IMR-90 (cell line): ENCODE measurements at regions not wholly inside any gene's neighbourhood (a gene's known extent, or its start where the extent isn't known, plus 50 kb on each side); places are given as distances from the start of the nearest gene placed in this dataset.

Experiments used
- ATAC-seq: fragments of 200-7000 bp; cut with Tn5 transposase; 2 replicates; pipeline ENCODE4 v1.9.1; 2020; ENCODE audit warnings: low read depth, mild to moderate bottlenecking, moderate library complexity
- BruUV-seq: library from RNA; stranded (reverse); fragments of 400-500 nt; replicated peaks from 2 replicates; lab custom pipeline; 2021; lab: Mats Ljungman, UMichigan
- CTCF ChIA-PET: fragments of 300-600 bp; formaldehyde crosslinking; extraction: SDS; loops from one replicate; lab custom pipeline; 2021; ENCODE audit warnings: antibody characterized with exemption; lab: Yijun Ruan, JAX
- POLR2A ChIA-PET: fragments of 300-600 bp; sonication (Branson Sonifier 250); formaldehyde crosslinking; loops from one replicate; lab custom pipeline; 2022; ENCODE audit warnings: antibody characterized with exemption; ENCODE audit not compliant: unreplicated experiment; lab: Charles Lee
- DNase-seq: peaks from one replicate; pipeline ENCODE4 v3.0.0; 2013
- H2AFZ ChIP-seq: replicated peaks from 2 replicates; pipeline ENCODE3; 2013; ENCODE audit warnings: low read length, mild to moderate bottlenecking; ENCODE audit not compliant: poor library complexity
- H2AK5ac ChIP-seq: 2 replicates; pipeline ENCODE4 v1.6.1; 2013; ENCODE audit warnings: low read depth, low read length, inconsistent platforms
- H2AK9ac ChIP-seq: replicated peaks from 2 replicates; pipeline ENCODE3; 2013; ENCODE audit warnings: mild to moderate bottlenecking, low read depth, low read length, moderate library complexity; ENCODE audit not compliant: poor library complexity
- H2BK120ac ChIP-seq: 2 replicates; pipeline ENCODE4 v1.6.1; 2013; ENCODE audit warnings: low read depth, low read length, inconsistent platforms
- H2BK15ac ChIP-seq: 3 replicates; pipeline ENCODE4 v1.6.1; 2013; ENCODE audit warnings: low read depth, low read length, inconsistent platforms
- H2BK20ac ChIP-seq: 2 replicates; pipeline ENCODE4 v1.6.1; 2013; ENCODE audit warnings: low read depth, mild to moderate bottlenecking, inconsistent platforms, low read length, moderate library complexity
- H2BK5ac ChIP-seq: 2 replicates; pipeline ENCODE4 v1.6.1; 2013; ENCODE audit warnings: mild to moderate bottlenecking, low read depth, low read length, inconsistent platforms; ENCODE audit not compliant: poor library complexity, severe bottlenecking
- H3K14ac ChIP-seq: replicated peaks from 2 replicates; pipeline ENCODE4 v1.6.1; 2013; ENCODE audit warnings: low read depth, low read length, inconsistent platforms
- H3K18ac ChIP-seq: 2 replicates; pipeline ENCODE4 v1.6.1; 2013; ENCODE audit warnings: low read depth, low read length, control low read depth
- H3K23ac ChIP-seq: 2 replicates; pipeline ENCODE4 v1.6.1; 2013; ENCODE audit warnings: low read depth, low read length, inconsistent platforms
- H3K27ac ChIP-seq: 2 replicates; pipeline ENCODE4 v1.5.1; 2013; ENCODE audit warnings: mild to moderate bottlenecking, control low read depth, low read length; ENCODE audit not compliant: insufficient read depth
- H3K27me3 ChIP-seq: 2 replicates; pipeline ENCODE4 v1.6.1; 2013; ENCODE audit warnings: low read length; ENCODE audit not compliant: control insufficient read depth, insufficient read depth
- H3K36me3 ChIP-seq: 2 replicates; pipeline ENCODE4 v1.6.1; 2013; ENCODE audit warnings: low read length, mixed read lengths; ENCODE audit not compliant: control insufficient read depth, insufficient read depth
- H3K4ac ChIP-seq: 2 replicates; pipeline ENCODE4 v1.6.1; 2013; ENCODE audit warnings: low read depth, low read length, inconsistent platforms
- H3K4me1 ChIP-seq: 2 replicates; pipeline ENCODE4 v1.6.1; 2013; ENCODE audit warnings: low read length, mixed read lengths; ENCODE audit not compliant: control insufficient read depth, insufficient read depth
- H3K4me2 ChIP-seq: 2 replicates; pipeline ENCODE4 v1.6.1; 2013; ENCODE audit warnings: low read depth, mild to moderate bottlenecking, control low read depth, low read length, moderate library complexity
- H3K4me3 ChIP-seq: 2 replicates; pipeline ENCODE4 v1.5.1; 2013; ENCODE audit warnings: low read depth, mild to moderate bottlenecking, control low read depth, low read length, moderate library complexity; ENCODE audit not compliant: insufficient read depth
- H3K56ac ChIP-seq: 2 replicates; pipeline ENCODE4 v1.6.1; 2013; ENCODE audit warnings: low read length, inconsistent platforms; ENCODE audit not compliant: insufficient read depth; ENCODE audit errors: extremely low read depth
- H3K79me1 ChIP-seq, 2 experiments: 2 replicates each; pipeline ENCODE4 v1.6.1; 2013; ENCODE audit warnings: low read length in 2 of 2, inconsistent platforms in 1 of 2, low read depth in 1 of 2
- H3K9ac ChIP-seq: 2 replicates; pipeline ENCODE4 v1.6.1; 2013; ENCODE audit warnings: low read depth, low read length, control low read depth
- H3K9me1 ChIP-seq: 2 replicates; pipeline ENCODE4 v1.6.1; 2013; ENCODE audit warnings: low read length, inconsistent platforms; ENCODE audit not compliant: insufficient read depth
- H3K9me3 ChIP-seq: 2 replicates; pipeline ENCODE4 v1.6.1; 2013; ENCODE audit warnings: low read length; ENCODE audit not compliant: control insufficient read depth, insufficient read depth
- H4K20me1 ChIP-seq: 2 replicates; pipeline ENCODE4 v1.6.1; 2013; ENCODE audit warnings: low read length, inconsistent platforms; ENCODE audit not compliant: insufficient read depth
- H4K5ac ChIP-seq: 2 replicates; pipeline ENCODE4 v1.6.1; 2013; ENCODE audit warnings: mild to moderate bottlenecking, low read depth, low read length, control low read depth
- H4K8ac ChIP-seq, 2 experiments: 2 replicates each; pipeline ENCODE4 v1.6.1; 2013; ENCODE audit warnings: low read depth in 2 of 2, low read length in 2 of 2, control low read depth in 1 of 2, inconsistent platforms in 1 of 2
- H4K91ac ChIP-seq: 2 replicates; pipeline ENCODE4 v1.6.1; 2013; ENCODE audit warnings: low read depth, low read length, inconsistent platforms; ENCODE audit not compliant: insufficient read depth
- BHLHE40 ChIP-seq: fragments of 150-350 bp; IDR thresholded peaks from 2 replicates; pipeline ENCODE4 v1.6.1; 2016; ENCODE audit warnings: mild to moderate bottlenecking, low read depth, low read length
- CHD1 ChIP-seq: IDR thresholded peaks from 2 replicates; pipeline ENCODE4 v1.6.1; 2012; ENCODE audit warnings: low read depth, low read length, improper control_type of control experiment
- MAFK ChIP-seq: IDR thresholded peaks from 2 replicates; pipeline ENCODE4 v1.6.1; 2012; ENCODE audit warnings: low read depth, low read length, improper control_type of control experiment
- MAZ ChIP-seq: IDR thresholded peaks from 2 replicates; pipeline ENCODE4 v1.6.1; 2012; ENCODE audit warnings: low read depth, mild to moderate bottlenecking, low read length, improper control_type of control experiment, moderate library complexity, borderline replicate concordance
- NFE2L2 ChIP-seq: fragments of 150-350 bp; IDR thresholded peaks from 2 replicates; pipeline ENCODE4 v1.6.1; 2016; ENCODE audit warnings: low read depth, mild to moderate bottlenecking, low read length
- WGBS, 2 experiments: methylation state at CpG; one replicate each; pipeline versions ENCODE4 v1.1.5 to v1.1.7; 2013; ENCODE audit warnings: missing lambda C conversion rate in 2 of 2; ENCODE audit not compliant: insufficient read length in 1 of 2; ENCODE audit errors: extremely low coverage in 2 of 2; 5-methylcytosine and 5-hydroxymethylcytosine counted together
- dilution Hi-C: fragments of 300-500 bp; cut with HindIII; formaldehyde crosslinking; loops from one replicate; pipeline ENCODE4 v1.14.3; 2018; ENCODE audit warnings: low sequenced_read_pairs; ENCODE audit not compliant: unreplicated experiment
- in situ Hi-C: fragments of 300-500 bp; cut with MboI; formaldehyde crosslinking; loops from 3 replicates; pipeline ENCODE4 v1.14.3; 2019; ENCODE audit warnings: low sequenced_read_pairs, inconsistent platforms, mixed read lengths
- intact Hi-C: fragments of 100-400 bp; cut with micrococcal nuclease; formaldehyde crosslinking; loops from 2 replicates; pipeline ENCODE4 v1.10.0; 2022
- TF ChIP-seq, protein P1 (sequence below): fragments of 150-350 bp; IDR thresholded peaks from 2 replicates; pipeline ENCODE4 v1.6.1; 2016; ENCODE audit warnings: low read depth, mild to moderate bottlenecking, low read length, moderate library complexity, borderline replicate concordance

DNA sequence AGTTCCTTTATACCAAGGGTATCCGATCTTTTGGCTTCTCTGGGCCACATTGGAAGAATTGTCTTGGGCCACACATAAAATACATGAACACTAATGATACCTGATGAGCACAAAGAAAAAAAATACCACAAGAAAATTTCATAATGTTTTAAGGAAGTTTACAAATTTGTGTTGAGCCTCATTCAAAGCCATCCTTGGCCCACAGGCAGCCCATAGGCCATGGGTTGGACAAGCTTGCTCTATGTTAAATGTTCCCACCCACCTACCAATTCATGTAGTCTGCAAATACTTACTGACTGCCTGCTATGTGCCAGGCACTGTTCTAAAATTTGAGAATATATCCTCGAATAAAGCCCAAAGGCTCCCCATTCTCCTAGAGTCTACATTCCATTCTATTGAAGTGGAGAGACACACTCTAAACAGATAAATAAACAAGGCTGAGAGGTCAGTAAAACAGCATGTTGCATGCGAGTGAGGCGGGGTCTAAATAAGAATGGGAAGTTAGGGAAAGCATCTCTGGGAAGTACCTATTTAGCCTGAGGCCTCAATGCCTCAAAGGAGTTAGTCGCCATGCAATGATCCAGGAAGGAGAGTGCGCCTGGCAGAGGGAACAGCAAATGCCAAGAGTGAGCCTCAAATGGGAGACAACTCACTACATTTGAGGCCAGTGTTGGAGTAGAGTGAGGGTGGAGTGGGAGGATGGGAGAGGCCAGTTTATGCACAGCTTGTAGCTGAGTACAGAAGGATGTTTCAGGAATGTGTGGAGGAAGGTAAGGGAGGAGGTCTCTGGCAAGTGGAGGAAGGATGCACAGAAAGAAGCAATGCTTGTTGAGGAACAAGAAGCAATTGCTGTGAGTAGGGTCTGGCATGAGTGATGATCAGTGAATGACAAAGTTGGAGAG is 52.5 kb upstream of the CLDN10 start (continued):
- TF ChIP-seq MAZ (no peak), MAFK (no peak)

DNA sequence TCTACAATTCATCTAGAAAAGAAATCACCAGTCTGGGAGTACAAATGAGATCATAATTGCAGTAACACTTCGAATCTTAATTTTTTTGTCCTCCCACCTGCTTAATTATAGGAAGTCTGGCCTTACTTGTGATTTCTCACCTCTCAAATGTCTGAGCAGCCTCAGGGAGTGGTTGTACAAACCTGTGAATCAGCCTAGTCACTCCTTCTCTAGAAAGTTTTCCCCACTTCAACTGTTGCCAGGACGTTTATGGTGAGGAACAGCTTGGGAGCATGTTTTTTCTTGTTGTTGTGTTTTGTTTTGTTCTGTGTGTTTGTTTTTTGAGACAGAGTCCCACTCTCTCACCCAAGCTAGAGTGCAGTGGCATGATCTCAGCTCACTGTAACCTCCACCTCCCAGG is 50.3 kb upstream of the CLDN10 start:
- H3K18ac ChIP-seq, result no peak overlapping the region
- no peak overlapping the region for H2AFZ ChIP-seq
- no peak overlapping the region for H4K8ac ChIP-seq
- peaks cover 3% of the 10 kb centered on the region; the same call in 1 of the 2 replicates for H3K9me3 ChIP-seq
- no peaks in the 10 kb centered on the region for H3K79me1 ChIP-seq
- DNase-seq (no peak), ATAC-seq (no peak)
- no peak overlapping the region for H3K9ac ChIP-seq
- H2BK120ac ChIP-seq, result no peak overlapping the region
- H3K27me3 ChIP-seq, result peaks cover 5% of the 10 kb centered on the region; the same call in 1 of the 2 replicates
- dilution Hi-C loops, result no loop called here
- no peak overlapping the region for H3K56ac ChIP-seq
- no peak overlapping the region for H4K91ac ChIP-seq
- intact Hi-C loops, result no loop called here
- no peak overlapping the region for H3K4me3 ChIP-seq
- no CpG with 5 or more reads among the region's 2 CpGs for WGBS, 2 experiments
- H2BK15ac ChIP-seq, result no peak overlapping the region
- no peak overlapping the region for H3K4ac ChIP-seq
- no peak overlapping the region for H2AK9ac ChIP-seq
- H4K20me1 ChIP-seq, result no peaks in the 10 kb centered on the region
- H3K9me1 ChIP-seq, result peaks cover 4% of the 10 kb centered on the region
- ChIA-PET POLR2A (no interaction called here), CTCF (no interaction called here)
- no TSS peak for BruUV-seq
- no peaks in the 10 kb centered on the region for H3K4me1 ChIP-seq
- H3K23ac ChIP-seq, result no peak overlapping the region
- no peak overlapping the region for H3K4me2 ChIP-seq
- no peak overlapping the region for H2BK20ac ChIP-seq
- H2AK5ac ChIP-seq, result no peak overlapping the region
- no peak overlapping the region for H4K5ac ChIP-seq
- in situ Hi-C loops, result no loop called here
- no peak overlapping the region for H3K27ac ChIP-seq
- H3K36me3 ChIP-seq, result no peaks in the 10 kb centered on the region
- H2BK5ac ChIP-seq, result no peak overlapping the region
- no peak for TF ChIP-seq BHLHE40
- TF ChIP-seq NFE2L2, result no peak
- TF ChIP-seq CHD1, result no peak
- TF ChIP-seq, protein P1, sequence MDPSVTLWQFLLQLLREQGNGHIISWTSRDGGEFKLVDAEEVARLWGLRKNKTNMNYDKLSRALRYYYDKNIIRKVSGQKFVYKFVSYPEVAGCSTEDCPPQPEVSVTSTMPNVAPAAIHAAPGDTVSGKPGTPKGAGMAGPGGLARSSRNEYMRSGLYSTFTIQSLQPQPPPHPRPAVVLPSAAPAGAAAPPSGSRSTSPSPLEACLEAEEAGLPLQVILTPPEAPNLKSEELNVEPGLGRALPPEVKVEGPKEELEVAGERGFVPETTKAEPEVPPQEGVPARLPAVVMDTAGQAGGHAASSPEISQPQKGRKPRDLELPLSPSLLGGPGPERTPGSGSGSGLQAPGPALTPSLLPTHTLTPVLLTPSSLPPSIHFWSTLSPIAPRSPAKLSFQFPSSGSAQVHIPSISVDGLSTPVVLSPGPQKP, result no peak
- H3K14ac ChIP-seq, result no peak overlapping the region
